Left cardiac atrium (tissue), 4 donors: ENCODE measurements at regions not wholly inside any gene's neighbourhood (a gene's known extent, or its start where the extent isn't known, plus 50 kb on each side); places are given as distances from the start of the nearest gene placed in this dataset.
"Not testable (repeated sequence)": the region's sequence is repeated elsewhere in the genome, so short reads cannot be mapped to it uniquely, and the experiment has no call there.

ENCODE experiments used
- ATAC-seq, 2 donors: fragments of 200-7000 bp; cut with Tn5 transposase; one replicate each; pipeline ENCODE4 v1.9.1; 2020; ENCODE audit warnings: mild to moderate bottlenecking in 2 of 2, moderate library complexity in 2 of 2
- DNase-seq: peaks from one replicate; pipeline ENCODE4 v3.0.0-alpha.2; 2020
- intact Hi-C, 2 donors: fragments of 100-400 bp; cut with DNase I; formaldehyde crosslinking; loops; one replicate each; pipeline versions ENCODE4 v1.14.1 to v1.15.1; 2022 to 2023
- donor health status: DM: no; HTN: yes; CAD: no.
- donor health status: DM: no; HTN: yes; CAD: no; lungs with severe emphysema.
- donor health status: DM: yes; HTN: yes; CAD: no.
- donor health status: Dilated cardiomyopathy.

DNA sequence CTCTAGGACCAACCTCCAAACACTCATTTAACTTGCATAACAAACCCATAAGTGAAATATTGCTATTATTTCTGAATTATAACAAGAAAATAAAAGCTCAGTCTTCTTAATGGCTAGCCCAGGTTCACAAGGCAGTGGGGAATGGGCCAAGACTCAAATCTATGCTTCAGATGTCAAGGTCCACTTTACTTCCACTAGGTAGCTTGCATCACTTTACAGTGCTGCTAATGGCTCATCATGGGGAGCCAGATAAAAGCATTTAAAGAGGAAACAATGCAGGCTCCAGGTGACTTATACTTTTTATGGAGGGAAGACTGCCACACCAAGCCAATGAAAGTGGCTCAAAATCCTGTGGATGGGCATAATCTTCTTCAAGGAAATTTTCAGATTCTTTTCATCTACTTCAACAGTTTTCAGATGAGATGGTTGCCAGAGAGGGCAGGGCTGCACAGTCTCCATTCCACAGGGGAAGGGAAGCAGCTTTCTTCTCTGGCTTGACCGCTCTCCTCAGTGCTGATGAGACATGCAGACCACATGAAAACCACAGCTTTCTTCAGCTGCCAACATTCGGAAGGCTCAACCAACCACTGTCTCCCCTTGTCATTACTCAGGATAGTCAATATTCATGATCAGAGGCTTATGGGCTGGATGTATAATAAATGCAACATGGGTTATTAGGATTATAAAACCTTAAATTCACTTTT, 361.9 kb upstream of the MEX3C start:
- no peak for ATAC-seq
- intact Hi-C loops = no loop called here
- no peak for DNase-seq

DNA sequence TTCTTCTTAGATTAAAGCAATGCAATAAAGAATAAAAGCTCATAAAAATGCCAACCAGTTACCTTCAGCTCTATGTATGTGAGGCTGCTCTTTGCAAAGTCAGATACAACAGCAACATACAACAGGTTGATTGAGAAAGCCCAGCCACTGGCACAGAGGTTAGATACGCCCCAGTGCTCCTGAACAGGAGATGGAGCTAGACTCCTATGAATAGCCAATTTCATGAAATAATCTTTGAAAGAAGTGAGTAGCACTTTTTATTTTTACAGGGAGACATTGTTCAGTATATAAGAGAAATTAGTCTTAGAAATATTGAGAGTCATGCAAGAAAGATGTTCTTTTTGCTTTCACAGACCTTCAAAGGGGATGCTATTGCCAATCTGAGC, 362.4 kb upstream of the MEX3C start:
- DNase-seq = no peak
- ATAC-seq = no peak
- intact Hi-C loops = no loop called here

DNA sequence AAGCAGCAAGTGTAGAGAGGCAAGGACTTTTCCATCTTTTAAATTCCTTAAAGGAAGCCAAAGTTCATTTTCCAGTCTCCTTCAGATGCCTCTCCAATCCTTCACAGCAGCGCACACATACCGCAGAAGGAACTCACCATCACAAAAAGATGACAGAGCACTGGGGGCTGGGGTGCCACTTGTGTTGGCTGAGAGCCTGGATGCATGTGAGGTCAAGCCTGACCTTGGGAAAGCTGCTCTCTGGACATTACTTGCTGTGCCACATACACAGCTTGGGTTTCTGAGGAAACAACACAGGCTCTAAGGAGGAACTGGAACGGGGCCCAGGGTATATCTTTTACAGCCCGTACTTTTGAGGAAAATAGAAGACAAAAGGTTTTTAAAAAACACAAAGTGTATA, 364.3 kb upstream of the MEX3C start:
- DNase-seq = peak; percentile 26
- intact Hi-C loops = no loop called here
- ATAC-seq = peak; percentile 63 to 79

DNA sequence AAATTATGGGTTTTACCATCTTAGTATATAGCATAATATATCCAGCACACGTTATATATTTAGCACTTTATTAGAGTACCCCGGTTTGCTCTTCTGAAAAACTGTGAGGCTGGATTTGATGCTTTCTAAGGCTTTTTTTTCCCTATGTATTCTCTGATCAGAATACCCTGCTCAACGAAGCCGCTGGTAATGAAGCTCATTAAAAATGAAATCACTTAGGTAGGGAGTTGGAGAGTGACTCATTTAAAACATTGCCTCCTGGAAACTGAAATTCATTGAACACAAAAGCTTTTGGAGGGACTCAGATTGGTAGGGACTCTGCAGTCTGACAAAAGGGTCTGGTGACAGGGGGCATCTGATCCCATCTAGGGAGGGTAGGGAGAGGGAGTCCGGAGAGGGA, 365.4 kb upstream of the MEX3C start:
- ATAC-seq = no peak
- no peak for DNase-seq
- intact Hi-C loops = no loop called here

DNA sequence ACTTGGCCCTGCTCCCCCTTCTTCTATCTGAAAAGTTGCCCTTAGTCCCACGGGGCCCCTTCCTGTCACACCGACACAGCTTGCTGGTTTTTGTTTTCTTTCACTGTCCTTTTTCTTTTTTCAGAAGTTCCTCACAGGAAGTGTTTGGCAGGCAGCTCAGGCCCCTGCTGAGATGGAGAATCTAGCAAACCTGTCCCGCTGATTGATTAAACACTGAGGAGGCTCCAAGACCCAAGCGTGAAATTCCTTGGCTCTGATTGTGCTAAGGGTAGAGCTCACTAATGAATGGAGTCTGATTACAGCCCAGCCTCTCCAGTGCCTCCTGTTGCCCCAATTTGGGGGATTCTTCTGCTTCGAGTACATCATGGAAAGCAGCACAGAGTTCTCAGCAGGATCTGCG, 365.9 kb upstream of the MEX3C start:
- ATAC-seq (no peak), DNase-seq (no peak)
- intact Hi-C loops = no loop called here

DNA sequence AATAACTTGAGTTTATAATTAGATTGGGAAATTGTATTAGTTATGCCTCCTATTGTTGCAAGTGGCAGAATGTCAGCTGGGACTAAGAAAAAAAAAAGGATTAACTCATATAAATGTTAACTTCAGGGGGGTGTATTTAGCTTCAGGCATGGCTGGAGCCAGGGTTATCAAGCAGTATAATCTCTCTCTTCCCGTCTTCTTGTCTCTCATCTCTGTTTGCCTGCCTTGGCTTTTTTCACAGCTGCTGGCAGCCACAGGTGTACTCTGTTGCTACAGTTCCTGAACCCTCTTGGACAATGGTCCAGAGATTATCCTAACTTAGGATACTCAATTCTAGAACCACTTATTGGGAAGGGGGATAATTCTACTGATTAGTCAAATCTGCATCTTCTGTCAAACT, 370.7 kb upstream of the MEX3C start:
- ATAC-seq = no peak
- DNase-seq = no peak
- intact Hi-C loops = no loop called here

DNA sequence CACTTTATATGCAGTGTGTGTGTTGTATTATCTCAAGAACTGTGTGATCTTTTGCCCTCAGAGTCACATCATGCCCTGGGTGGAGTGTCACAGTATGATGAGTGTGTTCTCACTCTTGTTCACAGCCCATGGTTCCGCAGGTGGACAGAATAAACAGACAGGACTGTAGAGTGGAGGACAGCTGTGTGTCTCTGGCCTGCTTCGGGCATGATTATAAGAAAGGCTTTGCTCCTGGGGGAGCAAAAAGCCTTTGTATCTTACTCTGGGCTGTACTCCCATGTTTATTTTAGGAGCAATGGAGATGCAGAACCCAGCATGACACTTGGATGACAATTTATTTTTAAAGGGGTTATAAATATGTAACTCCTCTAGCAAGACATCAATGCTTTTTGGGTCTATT, 371.7 kb upstream of the MEX3C start:
- DNase-seq = no peak
- intact Hi-C loops = no loop called here

DNA sequence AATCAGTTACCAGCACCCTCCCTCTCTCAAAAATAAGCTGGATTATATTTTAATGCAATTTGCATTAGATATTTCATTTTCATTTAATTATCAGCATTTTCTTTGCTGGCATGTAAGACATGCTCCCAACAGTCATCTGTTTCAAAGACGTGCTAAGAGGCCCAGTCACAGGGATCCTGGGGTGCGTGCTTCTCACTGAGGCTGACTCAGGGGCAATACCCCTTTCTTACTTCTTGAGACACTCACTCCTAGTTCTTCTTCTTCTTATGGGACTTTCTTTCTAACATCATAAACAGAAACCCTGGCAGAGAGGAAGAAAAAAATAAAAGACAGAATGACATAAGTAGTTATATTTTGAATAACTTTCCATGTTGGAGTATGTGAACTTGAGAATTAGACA, 372.1 kb upstream of the MEX3C start:
- ATAC-seq (no peak), DNase-seq (no peak)
- intact Hi-C loops = no loop called here

More for the DNA sequence above, 371.7 kb upstream of the MEX3C start:
- peak in 1 of 2 donors; percentile 57 for ATAC-seq

DNA sequence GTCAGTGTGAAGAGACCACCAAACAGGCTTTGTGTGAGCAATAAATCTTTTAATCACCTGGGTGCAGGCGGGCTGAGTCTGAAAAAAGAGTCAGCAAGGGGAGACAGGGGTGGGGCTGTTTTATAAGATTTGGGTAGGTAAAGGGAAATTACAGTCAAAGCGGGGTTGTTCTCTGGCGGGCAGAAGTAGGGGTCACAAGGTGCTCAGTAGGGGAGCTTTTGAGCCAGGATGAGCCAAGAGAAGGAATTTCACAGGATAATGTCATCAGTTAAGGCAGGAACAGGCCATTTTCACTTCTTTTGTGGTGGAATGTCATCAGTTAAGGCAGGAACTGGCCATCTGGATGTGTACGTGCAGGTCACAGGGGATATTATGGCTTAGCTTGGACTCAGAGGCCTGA, 372.6 kb upstream of the MEX3C start:
- ATAC-seq, intact Hi-C loops, DNase-seq: not testable (repeated sequence)

DNA sequence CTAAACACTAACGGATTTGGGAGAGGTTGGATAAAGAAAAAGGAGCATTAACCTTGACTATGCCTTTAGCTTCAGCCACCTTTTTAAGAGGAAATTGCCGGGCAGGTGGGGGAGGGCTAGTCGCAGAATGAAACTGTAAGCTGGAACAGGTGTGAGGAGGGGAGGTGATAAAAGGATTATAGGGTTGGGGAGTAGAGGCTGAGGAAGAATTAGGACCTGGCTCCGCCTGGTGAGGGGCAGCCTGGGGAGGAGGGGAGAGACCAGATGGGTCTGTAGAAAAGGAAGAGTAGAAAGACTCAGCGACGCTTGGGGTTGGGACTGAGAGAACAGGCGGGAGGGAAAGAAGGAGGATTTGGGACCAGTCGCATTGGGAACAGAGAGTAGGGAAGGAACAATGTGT, 376.4 kb upstream of the MEX3C start:
- intact Hi-C loops, DNase-seq, ATAC-seq: not testable (repeated sequence)

DNA sequence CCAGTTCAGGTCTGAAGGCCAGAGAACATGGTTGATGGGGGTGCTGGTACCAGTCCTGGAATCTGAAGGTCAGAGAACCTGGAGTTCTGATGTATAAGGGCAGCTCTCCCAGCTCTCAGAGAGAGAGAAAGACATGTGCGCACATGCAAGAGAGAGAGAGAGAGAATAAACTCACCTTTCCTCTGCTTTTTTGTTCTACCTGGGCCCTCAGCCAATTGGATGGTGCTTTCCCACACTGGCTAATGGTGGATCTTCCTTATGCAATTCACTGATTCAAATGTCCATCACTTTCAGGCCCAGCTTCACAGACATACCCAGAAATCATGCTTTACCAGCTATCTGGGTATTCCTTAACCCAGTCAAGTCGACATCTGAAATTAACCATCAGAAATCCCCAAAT, 377.7 kb upstream of the MEX3C start:
- no peak for ATAC-seq
- intact Hi-C loops = no loop called here
- no peak for DNase-seq

DNA sequence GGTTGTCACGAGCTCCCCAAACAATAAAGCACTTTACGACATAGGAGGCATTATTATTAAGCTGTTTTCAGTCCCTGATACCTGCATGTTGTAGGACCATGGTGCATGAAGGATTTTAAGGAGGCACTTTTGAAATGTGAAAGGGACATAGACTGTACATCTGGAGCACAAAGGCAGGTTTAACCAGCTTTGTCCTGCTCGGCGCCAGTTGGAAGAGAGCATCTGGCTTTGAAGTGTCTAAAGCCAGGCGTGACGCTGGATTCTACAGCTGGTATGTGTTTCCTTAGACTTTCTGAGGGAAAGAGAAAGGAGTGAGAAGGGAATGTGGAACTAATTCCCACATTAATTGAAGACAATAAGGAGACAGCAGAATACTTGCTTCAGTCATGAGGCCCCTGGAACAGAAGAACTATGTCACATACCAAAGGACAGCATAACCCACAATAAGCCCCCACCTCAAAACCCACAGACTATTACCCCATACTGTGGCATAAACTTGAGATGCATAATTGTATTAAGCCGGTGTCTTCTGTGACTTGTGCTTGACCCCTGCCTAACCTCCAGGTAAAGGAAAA, 381.0 kb upstream of the MEX3C start:
- ATAC-seq = no peak
- no peak for DNase-seq
- intact Hi-C loops = no loop called here

DNA sequence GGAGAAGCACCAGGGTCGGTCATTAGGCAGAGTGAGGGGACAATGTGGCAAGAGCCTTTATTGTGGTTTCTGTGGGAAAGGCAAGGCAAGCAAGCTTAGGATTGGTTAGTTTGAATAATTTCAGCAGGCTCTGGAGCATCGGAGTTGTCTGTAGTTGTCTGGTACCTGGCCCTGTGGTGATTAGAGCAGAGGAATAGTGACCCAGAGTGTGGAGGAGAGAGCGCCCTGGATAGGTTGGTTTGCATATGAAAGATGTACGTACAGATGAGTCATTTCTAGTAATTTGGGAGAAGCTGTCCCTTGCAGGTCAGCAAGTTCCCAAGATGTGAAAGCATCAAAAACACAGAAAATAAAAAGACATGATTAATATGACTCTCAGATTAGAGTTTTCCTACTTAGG, 383.1 kb upstream of the MEX3C start:
- intact Hi-C loops = no loop called here
- no peak for DNase-seq
- ATAC-seq = no peak

DNA sequence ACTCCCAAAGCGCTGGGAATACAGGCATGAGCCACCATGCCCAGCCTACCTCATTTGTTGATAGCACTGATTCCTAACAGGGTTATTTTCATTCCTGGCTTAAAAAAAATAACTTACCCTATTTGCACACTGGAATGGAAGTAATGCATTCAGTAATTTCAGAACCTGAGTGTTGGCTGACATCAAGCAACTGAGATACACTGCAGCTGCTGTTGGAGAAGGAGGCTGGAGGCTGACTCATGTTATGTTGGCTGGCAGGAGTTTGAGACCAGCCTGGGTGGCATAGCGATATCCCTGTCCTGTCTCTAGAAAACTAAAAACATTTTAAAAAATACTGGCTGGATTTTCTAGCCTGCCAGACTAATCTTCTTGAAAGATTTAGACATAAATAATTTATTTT, 385.1 kb upstream of the MEX3C start:
- intact Hi-C loops = no loop called here
- DNase-seq (no peak), ATAC-seq (no peak)

DNA sequence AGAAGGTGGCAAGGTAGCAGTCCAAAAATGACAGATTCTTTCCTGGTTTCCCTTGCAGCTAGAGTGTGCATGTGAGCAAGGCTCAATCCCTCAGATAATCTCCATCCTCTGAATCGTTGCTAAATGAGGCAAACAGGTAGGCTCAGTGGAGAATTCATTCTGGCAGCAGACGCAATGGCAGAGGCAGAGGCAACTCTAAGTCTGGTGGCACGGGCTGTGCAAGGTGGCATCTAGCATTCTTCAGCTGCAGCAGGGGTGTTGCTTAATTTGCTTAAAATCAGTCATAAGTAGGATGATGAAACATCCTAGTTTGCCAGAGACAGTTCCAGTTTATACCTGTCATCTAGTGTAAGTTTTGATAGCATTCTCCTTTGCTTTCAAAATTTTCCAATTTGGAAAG, 391.1 kb upstream of the MEX3C start:
- intact Hi-C loops = no loop called here
- no peak for ATAC-seq
- DNase-seq = no peak

DNA sequence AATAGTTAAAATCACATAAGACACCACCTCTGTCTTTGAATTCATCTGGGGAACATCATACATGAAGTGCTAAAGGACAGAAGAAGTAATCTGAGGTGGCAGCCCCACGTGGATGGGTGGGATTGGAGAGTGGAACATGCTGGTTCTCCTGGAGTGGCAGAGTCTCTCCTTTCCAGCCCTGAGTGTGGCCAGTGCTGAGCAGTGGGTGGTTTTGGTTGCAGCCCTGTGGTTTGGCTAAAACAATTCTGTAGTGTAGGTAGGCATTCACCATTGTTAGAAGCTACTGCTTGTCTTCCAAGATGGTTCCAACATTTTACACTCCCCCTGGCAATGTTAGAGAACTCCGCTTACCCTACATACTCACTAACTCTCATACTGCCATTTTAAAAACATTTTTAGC, 396.4 kb upstream of the MEX3C start:
- DNase-seq = no peak
- no peak for ATAC-seq
- intact Hi-C loops = no loop called here

DNA sequence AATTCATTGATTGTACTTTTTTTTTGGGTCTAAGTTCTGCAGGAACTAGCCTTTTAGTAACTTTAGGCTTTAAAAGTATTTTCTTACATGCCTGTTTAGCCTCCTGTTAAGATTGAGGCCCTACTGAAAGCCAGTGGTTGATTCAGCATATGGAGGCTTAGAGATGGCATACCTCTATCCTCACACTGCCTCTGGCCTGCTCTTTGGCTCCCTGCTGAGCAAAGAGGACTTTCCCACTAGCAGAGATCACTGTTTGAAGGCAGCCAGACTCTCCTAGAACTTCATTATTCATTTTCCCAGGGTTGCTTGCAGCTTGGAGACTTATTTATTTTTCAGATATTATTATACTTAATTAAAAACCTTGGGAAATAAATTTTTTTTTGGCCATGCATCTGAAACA, 405.6 kb upstream of the MEX3C start:
- intact Hi-C loops = loop anchor here in 1 of 2 donors (10.0 kb wide), 1 partner anchor 498 kb away; no protein-coding TSS in a partner anchor
- DNase-seq (no peak), ATAC-seq (no peak)

DNA sequence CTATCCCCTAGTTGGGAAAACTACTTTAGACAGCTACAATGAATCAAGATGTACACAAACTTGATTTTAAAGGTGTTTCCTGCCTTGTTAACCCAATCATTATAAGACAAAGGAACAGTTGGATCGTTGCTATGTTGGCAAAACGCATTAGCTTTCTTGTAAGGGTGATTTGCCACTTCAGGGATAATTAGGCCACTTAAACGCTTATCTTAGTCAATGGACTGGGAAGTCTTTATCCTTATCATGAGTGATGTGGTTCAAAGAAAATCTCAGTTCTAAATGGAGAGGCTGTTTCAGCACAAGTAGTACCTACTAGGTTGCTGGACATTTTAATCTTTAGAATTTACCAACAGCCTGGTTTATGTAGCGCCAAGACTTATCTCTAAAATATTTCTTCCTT, 406.1 kb upstream of the MEX3C start:
- no peak for DNase-seq
- ATAC-seq = no peak
- intact Hi-C loops = loop anchor here in 1 of 2 donors (10.0 kb wide), 1 partner anchor 499 kb away; no protein-coding TSS in a partner anchor

DNA sequence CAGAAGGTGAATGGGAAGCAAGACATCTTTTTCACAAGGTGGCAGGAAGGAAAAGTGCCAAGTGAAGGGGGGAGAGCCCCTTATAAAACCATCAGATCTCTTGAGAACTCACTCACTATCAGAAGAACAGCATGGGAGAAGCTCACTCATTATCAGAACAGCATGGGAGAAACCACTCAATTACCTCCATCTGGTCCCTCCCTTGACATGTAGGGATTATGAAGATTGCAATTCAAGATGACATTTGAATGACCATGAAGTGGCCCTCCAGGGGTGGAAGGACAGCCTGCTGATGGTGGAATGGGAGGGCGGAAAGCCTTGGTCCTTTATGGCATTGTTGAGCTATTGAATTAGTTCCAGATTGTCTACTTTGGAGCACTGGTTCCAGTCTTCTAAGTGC, 413.0 kb upstream of the MEX3C start:
- DNase-seq (no peak), ATAC-seq (no peak)
- intact Hi-C loops = no loop called here

DNA sequence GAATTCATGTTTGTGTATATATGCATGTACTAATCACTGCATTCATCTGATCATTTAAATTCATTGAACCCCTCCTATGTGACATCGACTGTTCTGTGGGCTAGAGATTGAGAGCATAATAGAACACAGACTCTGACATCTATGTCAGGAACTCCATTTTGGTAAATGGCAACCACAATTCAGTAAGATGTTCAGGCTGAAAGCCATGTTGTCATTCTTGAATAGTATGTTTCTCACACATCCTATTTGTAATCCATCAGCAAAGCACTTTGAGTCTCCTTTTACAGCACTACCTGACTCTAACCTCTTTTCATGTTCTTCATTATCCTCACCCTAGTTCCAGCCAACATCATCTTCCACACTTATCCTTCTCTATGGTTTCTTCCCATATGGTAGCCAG, 413.8 kb upstream of the MEX3C start:
- ATAC-seq = no peak
- intact Hi-C loops = no loop called here
- DNase-seq = no peak

DNA sequence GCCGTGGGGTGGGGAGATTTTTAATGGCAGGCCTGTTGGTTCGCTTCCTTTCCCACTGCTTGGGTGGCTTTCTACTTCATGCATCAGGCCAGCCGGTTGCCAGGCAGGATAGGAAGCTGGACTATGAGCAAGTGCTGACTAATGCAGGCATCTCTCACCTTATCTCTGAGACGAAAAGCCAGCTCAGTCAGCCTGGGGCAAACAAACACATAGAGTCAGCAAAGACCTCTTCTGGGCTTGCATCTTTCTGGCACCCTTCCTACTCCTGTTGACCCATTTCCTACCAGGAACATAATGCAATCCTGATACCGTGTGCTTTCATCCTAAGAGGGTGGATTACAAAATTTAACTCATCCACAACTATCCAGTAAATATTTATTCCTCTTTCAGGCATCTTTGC, 416.6 kb upstream of the MEX3C start:
- DNase-seq = peak; percentile 50
- peak; percentile 69 to 95 for ATAC-seq
- intact Hi-C loops = no loop called here
